HG03175 (cell line): ENCODE measurements at regions not wholly inside any gene's neighbourhood (a gene's known extent, or its start where the extent isn't known, plus 50 kb on each side); places are given as distances from the start of the nearest gene placed in this dataset.
A peak's percentile ranks its signal among the peaks of the same experiment; 100 is the strongest.

ENCODE experiments used
- ATAC-seq: cut with Tn5 transposase; IDR thresholded peaks from one replicate; pipeline ENCODE4 v1.9.1; 2021; ENCODE audit warnings: mild to moderate bottlenecking, moderate library complexity; ENCODE audit not compliant: unreplicated experiment

DNA sequence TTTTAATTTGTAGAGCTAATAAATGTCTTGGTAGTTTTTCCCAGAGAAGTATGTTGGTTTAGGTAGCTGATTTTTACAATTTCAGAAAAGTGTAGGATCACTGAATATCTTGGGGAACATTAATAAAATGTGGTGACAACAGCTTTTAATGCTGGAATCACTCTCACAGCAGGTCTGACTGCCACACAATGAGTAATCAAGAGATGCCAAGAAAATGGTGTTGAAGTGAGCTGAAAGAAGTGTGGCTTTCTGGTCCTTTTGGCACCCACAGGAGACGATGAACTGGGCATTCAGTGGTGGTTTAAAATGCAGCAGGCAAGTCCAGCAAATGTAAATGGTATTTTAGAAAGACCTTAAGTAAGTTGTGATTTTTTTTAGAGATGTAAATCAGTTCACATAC is 175.8 kb downstream of the CBLN2 start:
- no peak for ATAC-seq

DNA sequence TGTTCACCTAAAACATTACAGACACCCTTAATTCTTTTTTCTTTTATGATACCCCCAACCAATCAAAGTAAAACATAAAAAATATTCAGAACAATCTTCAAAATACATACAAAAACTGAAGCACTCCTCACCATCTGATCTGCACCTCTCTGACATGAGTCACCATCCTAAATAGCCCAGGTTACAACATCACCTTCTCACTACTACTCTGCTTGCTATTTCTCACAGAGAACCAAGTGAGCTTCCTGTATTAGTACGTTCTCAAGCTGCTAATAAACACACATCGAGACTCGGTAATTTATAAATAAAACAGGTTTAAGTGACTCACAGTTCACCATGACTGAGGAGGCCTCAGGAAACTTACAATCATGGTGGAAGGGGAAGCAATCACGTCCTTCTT is 183.5 kb downstream of the CBLN2 start:
- ATAC-seq = no peak

GRCh38 chr18:72342933-72343332 is 201.2 kb downstream of the CBLN2 start:
- no peak for ATAC-seq

- ATAC-seq = no peak
Measured at GRCh38 chr18:72339976-72340375, 204.2 kb downstream of the CBLN2 start.

DNA sequence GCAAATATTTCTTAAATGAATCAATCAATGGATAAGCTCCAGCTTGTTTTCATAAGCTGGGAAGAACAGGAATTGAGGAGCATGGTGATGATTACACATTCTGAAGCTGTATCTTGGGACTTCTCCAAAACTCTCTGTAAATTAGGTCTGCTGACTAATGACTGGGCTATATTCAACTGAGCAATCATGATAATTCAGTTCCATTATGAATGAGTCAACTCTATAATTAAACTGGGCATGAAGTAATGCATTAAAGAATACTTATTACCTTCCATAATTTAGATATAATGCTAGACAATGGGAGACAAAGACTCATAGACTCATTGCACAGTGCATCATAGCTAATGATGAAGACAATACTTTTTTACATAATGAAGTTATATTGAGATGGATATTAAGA is 207.4 kb downstream of the CBLN2 start:
- ATAC-seq = no peak

- no peak for ATAC-seq
Measured at GRCh38 chr18:72329533-72329932, 214.6 kb downstream of the CBLN2 start.

GRCh38 chr18:72325307-72325706 is 218.8 kb downstream of the CBLN2 start:
- no peak for ATAC-seq

DNA sequence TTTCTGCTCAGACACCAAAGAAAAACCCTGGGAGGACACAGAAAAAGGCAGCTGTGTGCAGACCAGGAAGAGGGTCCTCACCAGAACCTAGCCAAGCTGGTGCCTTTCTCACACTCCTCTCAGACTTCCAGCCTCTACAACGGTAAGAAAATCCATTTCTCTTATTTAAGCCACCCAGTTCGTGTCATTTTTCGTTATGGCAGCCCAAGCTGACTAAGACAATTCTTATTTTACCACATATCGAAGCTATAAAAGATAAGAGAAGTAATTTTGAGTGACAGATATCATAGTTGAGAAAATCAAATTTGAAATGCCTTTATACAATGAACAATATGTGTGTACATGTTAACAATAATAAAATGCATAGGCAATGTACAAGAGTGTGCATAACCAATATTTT is 219.5 kb downstream of the CBLN2 start:
- no peak for ATAC-seq

- no peak for ATAC-seq
Measured at GRCh38 chr18:72316497-72316896, 227.6 kb downstream of the CBLN2 start.

- ATAC-seq = no peak
Measured at GRCh38 chr18:72283148-72283925, 260.8 kb downstream of the CBLN2 start.

DNA sequence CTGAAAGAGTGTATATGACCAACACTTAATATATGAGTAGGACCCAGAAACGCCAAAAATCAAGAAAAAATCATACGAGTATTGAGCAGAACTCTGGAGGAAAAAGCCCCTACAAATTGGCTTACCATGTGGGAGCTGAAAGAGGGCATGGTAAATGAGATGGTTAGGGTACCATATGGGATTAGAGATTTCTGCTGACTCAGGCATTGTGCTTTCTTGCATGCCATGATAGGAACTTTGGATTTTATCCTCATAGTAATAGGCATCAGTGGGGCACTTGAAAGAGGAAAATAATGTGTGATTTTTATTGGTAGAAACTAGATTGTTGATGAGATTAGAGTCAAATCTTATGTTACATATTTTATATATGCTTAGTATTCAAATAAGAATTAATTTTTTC is 271.1 kb downstream of the CBLN2 start:
- ATAC-seq = no peak

- ATAC-seq = no peak
Measured at GRCh38 chr18:72261590-72261989, 282.6 kb downstream of the CBLN2 start.

GRCh38 chr18:72246076-72246475 is 298.1 kb downstream of the CBLN2 start:
- no peak for ATAC-seq

DNA sequence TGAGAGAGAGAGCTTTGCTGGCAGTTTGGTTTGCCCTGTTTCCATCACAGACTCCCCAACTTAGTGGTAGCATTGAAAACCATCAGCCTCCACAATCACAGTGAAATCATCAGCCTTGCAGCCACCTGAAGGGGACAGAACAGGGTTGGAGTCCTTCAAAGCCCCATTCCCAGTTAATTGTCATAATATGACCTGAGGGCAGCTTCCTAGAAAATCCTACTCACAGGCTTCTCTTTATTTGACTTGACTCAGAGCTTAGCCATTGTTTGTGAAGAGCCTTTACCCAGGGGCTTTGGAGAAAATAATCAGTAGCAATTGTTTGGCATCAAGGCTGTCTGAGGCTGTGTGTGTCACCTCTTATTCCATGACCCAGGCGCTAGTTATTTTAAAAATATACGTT is 308.7 kb downstream of the CBLN2 start:
- no peak for ATAC-seq

GRCh38 chr18:72233106-72233505 is 311.0 kb downstream of the CBLN2 start:
- ATAC-seq = no peak

- ATAC-seq = no peak
Measured at GRCh38 chr18:72232644-72233043, 311.5 kb downstream of the CBLN2 start.

DNA sequence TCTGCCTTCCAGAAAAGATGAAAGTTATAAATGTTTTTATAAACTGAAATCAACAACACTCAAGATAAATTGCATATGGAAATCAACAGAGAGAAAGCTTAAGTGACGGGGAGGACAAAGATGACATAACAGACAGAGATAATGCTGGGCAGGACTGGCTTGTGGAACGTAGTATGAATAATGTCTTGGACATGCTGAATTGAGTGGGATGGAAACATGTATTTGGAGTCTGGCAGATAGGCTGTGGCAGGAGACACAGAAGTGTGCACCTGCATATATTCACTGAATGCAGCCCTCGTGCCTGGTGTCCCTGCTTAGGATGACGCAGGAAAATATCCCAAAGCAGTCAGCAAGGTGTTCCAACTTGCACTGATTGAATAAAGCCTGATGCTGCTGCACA is 318.2 kb downstream of the CBLN2 start:
- no peak for ATAC-seq

DNA sequence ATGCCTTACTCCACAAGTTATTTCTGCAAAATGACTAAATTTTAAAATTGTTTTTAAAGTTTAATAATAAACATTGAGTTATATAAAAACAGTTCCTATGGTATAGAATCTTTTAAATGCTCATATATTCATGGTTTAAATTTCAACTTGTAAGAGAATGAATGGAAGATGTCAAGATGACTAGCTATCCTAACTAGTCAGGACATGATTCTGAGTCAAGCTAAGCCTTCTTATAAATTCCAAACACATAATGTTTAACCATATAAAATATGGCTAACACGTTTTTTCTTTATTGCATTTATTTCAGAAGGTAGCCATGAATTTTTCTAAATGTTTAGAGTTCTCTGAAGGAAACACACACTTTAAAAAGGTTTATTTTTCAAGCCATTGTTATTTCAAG is 320.4 kb downstream of the CBLN2 start:
- no peak for ATAC-seq

GRCh38 chr18:72208920-72209676 is 335.0 kb downstream of the CBLN2 start:
- no peak for ATAC-seq

DNA sequence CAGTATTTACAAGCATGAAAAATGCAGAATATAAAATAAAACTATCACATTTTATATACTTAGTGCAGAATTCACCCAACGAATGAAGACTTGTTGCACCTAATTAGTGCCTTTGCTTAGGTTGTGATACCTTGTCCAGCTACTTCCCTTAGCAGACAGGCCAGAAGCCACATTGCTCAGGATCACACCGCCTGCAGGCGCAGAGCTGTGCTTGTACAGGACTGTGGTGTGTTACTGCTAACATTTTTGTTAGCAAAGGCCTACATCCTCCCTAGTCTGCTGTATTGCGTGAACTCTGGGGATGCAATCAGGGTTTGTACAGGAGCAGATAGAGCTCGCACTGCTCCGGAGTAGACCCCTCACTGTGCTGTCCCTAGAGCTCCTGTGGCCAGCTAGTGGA is 336.9 kb downstream of the CBLN2 start:
- no peak for ATAC-seq

DNA sequence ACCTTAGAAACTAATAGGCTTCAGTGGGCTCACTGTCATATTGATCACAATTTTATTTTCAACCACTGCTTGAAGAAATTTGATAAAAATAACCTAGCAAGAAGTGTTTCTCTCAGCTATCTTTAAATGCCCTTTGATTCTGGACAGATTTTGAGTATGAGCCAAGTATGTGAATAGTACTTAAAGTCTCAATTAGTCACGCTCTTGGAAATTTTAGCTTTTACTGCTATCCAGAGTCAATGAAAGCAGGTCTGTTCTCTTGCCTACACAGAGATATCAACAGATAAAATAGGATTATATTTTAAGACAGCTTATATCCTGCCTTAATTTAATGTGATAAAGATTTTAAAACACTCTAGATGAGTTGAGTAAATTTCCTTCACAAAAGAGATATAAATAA is 337.3 kb downstream of the CBLN2 start:
- ATAC-seq = no peak

GRCh38 chr18:72201032-72201431 is 343.1 kb downstream of the CBLN2 start:
- peak; percentile 67 for ATAC-seq
